SU-DHL-6 (cell line): ENCODE measurements at regions not wholly inside any gene's neighbourhood (a gene's known extent, or its start where the extent isn't known, plus 50 kb on each side); places are given as distances from the start of the nearest gene placed in this dataset.

ENCODE experiments used
- H2AFZ ChIP-seq: fragments of 200-600 bp; sonication (generic); 2 replicates; pipeline ENCODE4 v1.6.1; 2014; ENCODE audit warnings: low read depth, mild to moderate bottlenecking, moderate library complexity, mixed read lengths, antibody characterized with exemption, low read length; ENCODE audit not compliant: severe bottlenecking
- H3F3A ChIP-seq: fragments of 200-600 bp; shearing (Covaris generic); 2 replicates; pipeline ENCODE4 v1.6.0; 2016; ENCODE audit warnings: antibody characterized with exemption, mild to moderate bottlenecking; ENCODE audit not compliant: insufficient read depth
- H3K27ac ChIP-seq: fragments of 200-600 bp; sonication (generic); 2 replicates; pipeline ENCODE4 v1.5.1; 2016; ENCODE audit warnings: low read depth, mild to moderate bottlenecking, low read length, moderate library complexity, mixed read lengths
- H3K27me3 ChIP-seq: fragments of 200-600 bp; sonication (generic), shearing (Covaris generic); 2 replicates; pipeline ENCODE4 v1.6.0; 2014; ENCODE audit warnings: mild to moderate bottlenecking, low read length
- H3K36me3 ChIP-seq: fragments of 200-600 bp; sonication (generic); 2 replicates; pipeline ENCODE4 v1.6.1; 2014; ENCODE audit warnings: mild to moderate bottlenecking, low read length, mixed read lengths
- H3K4me2 ChIP-seq: fragments of 300-600, 200-600 bp; shearing (Covaris generic), sonication (generic); 2 replicates; pipeline ENCODE4 v1.6.0; 2014; ENCODE audit warnings: low read length, low read depth, mild to moderate bottlenecking; ENCODE audit not compliant: poor library complexity, severe bottlenecking
- H3K4me3 ChIP-seq: fragments of 200-600 bp; sonication (generic); 2 replicates; pipeline ENCODE4 v1.5.1; 2014; ENCODE audit warnings: antibody characterized with exemption, low read length, mild to moderate bottlenecking, mixed read lengths; ENCODE audit not compliant: insufficient read depth, poor library complexity, severe bottlenecking
- H3K79me2 ChIP-seq: fragments of 200-600 bp; sonication (generic); 2 replicates; pipeline ENCODE4 v1.6.1; 2014; ENCODE audit warnings: mild to moderate bottlenecking, low read length, moderate library complexity; ENCODE audit not compliant: insufficient read depth
- H3K9ac ChIP-seq: fragments of 200-600 bp; sonication (generic); 2 replicates; pipeline ENCODE4 v1.7.0; 2014; ENCODE audit warnings: mild to moderate bottlenecking, low read length
- H3K9me2 ChIP-seq: fragments of 200-600 bp; sonication (generic); replicated peaks from 2 replicates; pipeline ENCODE4 v1.6.1; 2014; ENCODE audit warnings: low read length; ENCODE audit not compliant: insufficient read depth
- H3K9me3 ChIP-seq: fragments of 200-600 bp; sonication (generic); 2 replicates; pipeline ENCODE4 v1.6.1; 2014; ENCODE audit warnings: low read length, mixed read lengths; ENCODE audit not compliant: insufficient read depth
- H4K20me1 ChIP-seq: fragments of 200-600 bp; sonication (generic); 2 replicates; pipeline ENCODE4 v1.6.1; 2014; ENCODE audit warnings: low read depth, mild to moderate bottlenecking, antibody characterized with exemption, low read length, moderate library complexity, mixed read lengths
- EZH2phosphoT487 ChIP-seq: fragments of 200-600 bp; sonication (generic), shearing (Covaris generic); conservative IDR thresholded peaks from 2 replicates; pipeline ENCODE4 v1.6.1; 2018; ENCODE audit warnings: mild to moderate bottlenecking, antibody characterized with exemption, low read length, moderate library complexity, mixed read lengths
- TF ChIP-seq, protein P1 (sequence below): fragments of 200-600 bp; sonication (generic); IDR thresholded peaks from one replicate; pipeline ENCODE4 v1.5.1; 2017; ENCODE audit warnings: antibody characterized with exemption, mild to moderate bottlenecking, low read length, moderate library complexity; ENCODE audit not compliant: insufficient read depth, poor library complexity, severe bottlenecking

DNA sequence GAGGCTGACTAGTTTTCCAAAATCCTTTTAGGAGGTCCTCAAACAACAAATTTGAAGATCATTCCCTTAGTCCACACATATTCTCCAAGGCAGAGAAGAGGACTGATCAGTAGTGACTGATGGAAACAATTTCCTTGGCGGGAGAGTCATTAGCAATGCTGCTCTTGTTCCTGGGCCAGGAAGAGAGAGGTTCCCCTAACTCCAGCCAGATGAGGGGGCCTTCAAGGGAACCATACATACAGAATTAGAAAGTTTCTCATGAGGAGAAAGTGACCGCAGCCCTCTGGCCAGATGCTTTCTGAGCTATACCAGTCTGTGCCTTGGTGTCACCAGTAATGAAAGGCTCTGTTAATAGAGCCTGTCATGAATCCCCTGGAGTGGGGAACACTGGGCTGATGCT is 539.4 kb downstream of the BNC2 start:
- Histone ChIP-seq H3F3A (no peaks in the 10 kb centered on the region), H4K20me1 (no peaks in the 10 kb centered on the region), H3K9me3 (no peaks in the 10 kb centered on the region), H3K27ac (no peak overlapping the region), H3K9ac (no peak overlapping the region), H2AFZ (no peak overlapping the region), H3K4me3 (no peak overlapping the region), H3K9me2 (no peaks in the 10 kb centered on the region), H3K4me2 (no peak overlapping the region), H3K36me3 (no peaks in the 10 kb centered on the region), H3K27me3 (no peaks in the 10 kb centered on the region), H3K79me2 (no peaks in the 10 kb centered on the region)
- TF ChIP-seq, protein P1, sequence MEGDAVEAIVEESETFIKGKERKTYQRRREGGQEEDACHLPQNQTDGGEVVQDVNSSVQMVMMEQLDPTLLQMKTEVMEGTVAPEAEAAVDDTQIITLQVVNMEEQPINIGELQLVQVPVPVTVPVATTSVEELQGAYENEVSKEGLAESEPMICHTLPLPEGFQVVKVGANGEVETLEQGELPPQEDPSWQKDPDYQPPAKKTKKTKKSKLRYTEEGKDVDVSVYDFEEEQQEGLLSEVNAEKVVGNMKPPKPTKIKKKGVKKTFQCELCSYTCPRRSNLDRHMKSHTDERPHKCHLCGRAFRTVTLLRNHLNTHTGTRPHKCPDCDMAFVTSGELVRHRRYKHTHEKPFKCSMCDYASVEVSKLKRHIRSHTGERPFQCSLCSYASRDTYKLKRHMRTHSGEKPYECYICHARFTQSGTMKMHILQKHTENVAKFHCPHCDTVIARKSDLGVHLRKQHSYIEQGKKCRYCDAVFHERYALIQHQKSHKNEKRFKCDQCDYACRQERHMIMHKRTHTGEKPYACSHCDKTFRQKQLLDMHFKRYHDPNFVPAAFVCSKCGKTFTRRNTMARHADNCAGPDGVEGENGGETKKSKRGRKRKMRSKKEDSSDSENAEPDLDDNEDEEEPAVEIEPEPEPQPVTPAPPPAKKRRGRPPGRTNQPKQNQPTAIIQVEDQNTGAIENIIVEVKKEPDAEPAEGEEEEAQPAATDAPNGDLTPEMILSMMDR: no peak
- TF ChIP-seq EZH2phosphoT487: no peak

DNA sequence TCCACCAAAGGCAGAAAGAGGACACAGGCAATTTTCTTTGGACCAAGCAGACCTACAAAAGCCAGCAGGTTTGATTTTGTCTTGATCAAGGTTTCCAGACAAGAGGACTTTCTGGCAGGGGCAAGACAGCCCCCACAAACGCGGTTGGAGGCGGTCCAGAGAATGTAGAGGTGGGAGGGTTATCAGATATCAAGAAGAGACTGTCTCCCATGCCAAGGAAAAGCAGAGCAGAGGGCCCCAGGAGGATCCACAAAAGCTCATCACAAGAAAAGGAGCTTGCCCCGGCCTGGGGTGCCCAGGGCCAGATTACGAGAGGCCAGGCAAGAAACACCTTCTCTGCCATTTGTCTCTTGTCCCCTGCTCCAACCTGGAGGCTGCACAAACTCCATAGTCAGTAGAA is 538.9 kb downstream of the BNC2 start:
- Histone ChIP-seq H3F3A (no peaks in the 10 kb centered on the region), H2AFZ (no peak overlapping the region), H3K4me2 (no peak overlapping the region), H4K20me1 (no peaks in the 10 kb centered on the region), H3K27ac (no peak overlapping the region), H3K4me3 (no peak overlapping the region), H3K36me3 (no peaks in the 10 kb centered on the region), H3K9me3 (no peaks in the 10 kb centered on the region), H3K9me2 (no peaks in the 10 kb centered on the region), H3K9ac (no peak overlapping the region), H3K27me3 (no peaks in the 10 kb centered on the region), H3K79me2 (no peaks in the 10 kb centered on the region)
- TF ChIP-seq, protein P1: no peak
- TF ChIP-seq EZH2phosphoT487: no peak

DNA sequence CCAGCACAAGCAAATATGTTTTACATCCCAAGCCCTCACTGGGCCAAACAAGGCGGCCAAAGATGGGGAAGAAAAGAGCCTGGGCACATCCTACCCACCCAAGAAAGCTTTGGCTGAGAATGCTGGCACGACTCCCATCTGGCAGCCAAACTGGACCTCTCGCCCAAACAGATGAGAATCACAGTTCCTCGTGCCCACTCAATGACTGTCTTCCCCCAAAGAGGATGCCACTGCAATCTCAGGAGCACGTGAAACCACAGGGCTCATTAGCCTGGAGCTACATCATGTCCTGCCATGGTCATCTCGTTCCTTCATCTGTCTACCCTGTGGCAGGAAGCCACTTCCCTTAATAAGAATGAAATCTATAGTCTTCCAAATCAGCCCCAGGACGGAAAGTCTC is 536.8 kb downstream of the BNC2 start:
- H3K79me2 ChIP-seq: no peaks in the 10 kb centered on the region
- no peaks in the 10 kb centered on the region for H3K27me3 ChIP-seq
- H3K27ac ChIP-seq: no peak overlapping the region
- no peak overlapping the region for H2AFZ ChIP-seq
- H4K20me1 ChIP-seq: no peaks in the 10 kb centered on the region
- H3K9me3 ChIP-seq: no peaks in the 10 kb centered on the region
- no peaks in the 10 kb centered on the region for H3F3A ChIP-seq
- TF ChIP-seq, protein P1: no peak
- TF ChIP-seq EZH2phosphoT487: no peak
- no peaks in the 10 kb centered on the region for H3K9me2 ChIP-seq
- H3K4me2 ChIP-seq: no peak overlapping the region
- no peak overlapping the region for H3K9ac ChIP-seq
- no peaks in the 10 kb centered on the region for H3K36me3 ChIP-seq
- H3K4me3 ChIP-seq: no peak overlapping the region
